ENCODE measurements at regions not wholly inside any gene's neighbourhood (a gene's known extent, or its start where the extent isn't known, plus 50 kb on each side); places are given as distances from the start of the nearest gene placed in this dataset.
"Not testable (repeated sequence)": the region's sequence is repeated elsewhere in the genome, so short reads cannot be mapped to it uniquely, and the experiment has no call there.

GRCh38 chr9:102840335-102840734, 154.8 kb upstream of the CYLC2 start:
- no peaks in the 10 kb centered on the region for H3K4me1 ChIP-seq (ENCODE audit: insufficient read depth, low read length)
- no peaks in the 10 kb centered on the region for H3K9me3 ChIP-seq (ENCODE audit: low read length)
- H2AFZ ChIP-seq (ENCODE audit: low read depth, low read length): no peak overlapping the region
- no peaks in the 10 kb centered on the region for H3K27me3 ChIP-seq (ENCODE audit: insufficient read depth, low read length)
- H3K36me3 ChIP-seq (ENCODE audit: insufficient read depth, low read length): no peaks in the 10 kb centered on the region
- H3K4me3 ChIP-seq (ENCODE audit: low read length): no peak overlapping the region

GRCh38 chr9:102832814-102833213, 162.3 kb upstream of the CYLC2 start:
- Histone ChIP-seq H3K4me3 (ENCODE audit: low read length) (no peak overlapping the region), H3K9me3 (ENCODE audit: low read length) (no peaks in the 10 kb centered on the region), H3K27me3 (ENCODE audit: insufficient read depth, low read length) (no peaks in the 10 kb centered on the region), H3K36me3 (ENCODE audit: insufficient read depth, low read length) (no peaks in the 10 kb centered on the region), H3K4me1 (ENCODE audit: insufficient read depth, low read length) (no peaks in the 10 kb centered on the region), H2AFZ (ENCODE audit: low read depth, low read length) (no peak overlapping the region)

GRCh38 chr9:102796244-102796643, 198.9 kb upstream of the CYLC2 start:
- no peaks in the 10 kb centered on the region for H3K36me3 ChIP-seq (ENCODE audit: insufficient read depth, low read length)
- H3K27me3 ChIP-seq (ENCODE audit: insufficient read depth, low read length): no peaks in the 10 kb centered on the region
- H3K4me1 ChIP-seq (ENCODE audit: insufficient read depth, low read length): no peaks in the 10 kb centered on the region
- no peak overlapping the region for H2AFZ ChIP-seq (ENCODE audit: low read depth, low read length)
- H3K4me3 ChIP-seq (ENCODE audit: low read length): no peak overlapping the region
- H3K9me3 ChIP-seq (ENCODE audit: low read length): no peaks in the 10 kb centered on the region

- no peak overlapping the region for H2AFZ ChIP-seq (ENCODE audit: low read depth, low read length)
- H3K4me3 ChIP-seq (ENCODE audit: low read length): no peak overlapping the region
- no peaks in the 10 kb centered on the region for H3K36me3 ChIP-seq (ENCODE audit: insufficient read depth, low read length)
- no peaks in the 10 kb centered on the region for H3K27me3 ChIP-seq (ENCODE audit: insufficient read depth, low read length)
- no peaks in the 10 kb centered on the region for H3K9me3 ChIP-seq (ENCODE audit: low read length)
- H3K4me1 ChIP-seq (ENCODE audit: insufficient read depth, low read length): no peaks in the 10 kb centered on the region
These were observed 199.6 kb upstream of the CYLC2 start for GRCh38 chr9:102795532-102795931.

- no peaks in the 10 kb centered on the region for H3K36me3 ChIP-seq (ENCODE audit: insufficient read depth, low read length)
- H3K9me3 ChIP-seq (ENCODE audit: low read length): no peaks in the 10 kb centered on the region
- no peaks in the 10 kb centered on the region for H3K27me3 ChIP-seq (ENCODE audit: insufficient read depth, low read length)
- H3K4me3 ChIP-seq (ENCODE audit: low read length): no peak overlapping the region
- H3K4me1 ChIP-seq (ENCODE audit: insufficient read depth, low read length): no peaks in the 10 kb centered on the region
- no peak overlapping the region for H2AFZ ChIP-seq (ENCODE audit: low read depth, low read length)
These were observed 215.8 kb upstream of the CYLC2 start for GRCh38 chr9:102779356-102779755.

GRCh38 chr9:102778746-102779145, 216.4 kb upstream of the CYLC2 start:
- H3K27me3 ChIP-seq (ENCODE audit: insufficient read depth, low read length): no peaks in the 10 kb centered on the region
- H3K4me3 ChIP-seq (ENCODE audit: low read length): no peak overlapping the region
- no peak overlapping the region for H2AFZ ChIP-seq (ENCODE audit: low read depth, low read length)
- no peaks in the 10 kb centered on the region for H3K36me3 ChIP-seq (ENCODE audit: insufficient read depth, low read length)
- H3K4me1 ChIP-seq (ENCODE audit: insufficient read depth, low read length): no peaks in the 10 kb centered on the region
- H3K9me3 ChIP-seq (ENCODE audit: low read length): no peaks in the 10 kb centered on the region

- Histone ChIP-seq H3K4me1 (ENCODE audit: insufficient read depth, low read length) (no peaks in the 10 kb centered on the region), H3K36me3 (ENCODE audit: insufficient read depth, low read length) (no peaks in the 10 kb centered on the region), H3K4me3 (ENCODE audit: low read length) (no peak overlapping the region), H2AFZ (ENCODE audit: low read depth, low read length) (no peak overlapping the region), H3K27me3 (ENCODE audit: insufficient read depth, low read length) (no peaks in the 10 kb centered on the region), H3K9me3 (ENCODE audit: low read length) (no peaks in the 10 kb centered on the region)
These were observed 224.4 kb upstream of the CYLC2 start for GRCh38 chr9:102770704-102771103.

- H3K36me3 ChIP-seq (ENCODE audit: insufficient read depth, low read length): no peaks in the 10 kb centered on the region
- H2AFZ ChIP-seq (ENCODE audit: low read depth, low read length): no peak overlapping the region
- H3K27me3 ChIP-seq (ENCODE audit: insufficient read depth, low read length): no peaks in the 10 kb centered on the region
- H3K4me1 ChIP-seq (ENCODE audit: insufficient read depth, low read length): no peaks in the 10 kb centered on the region
- H3K4me3 ChIP-seq (ENCODE audit: low read length): no peak overlapping the region
- no peaks in the 10 kb centered on the region for H3K9me3 ChIP-seq (ENCODE audit: low read length)
These were observed 225.8 kb upstream of the CYLC2 start for GRCh38 chr9:102769307-102769706.

GRCh38 chr9:102768002-102768401, 227.1 kb upstream of the CYLC2 start:
- H3K4me3 ChIP-seq (ENCODE audit: low read length): no peak overlapping the region
- no peaks in the 10 kb centered on the region for H3K36me3 ChIP-seq (ENCODE audit: insufficient read depth, low read length)
- H3K4me1 ChIP-seq (ENCODE audit: insufficient read depth, low read length): no peaks in the 10 kb centered on the region
- no peaks in the 10 kb centered on the region for H3K9me3 ChIP-seq (ENCODE audit: low read length)
- no peak overlapping the region for H2AFZ ChIP-seq (ENCODE audit: low read depth, low read length)
- no peaks in the 10 kb centered on the region for H3K27me3 ChIP-seq (ENCODE audit: insufficient read depth, low read length)

- H3K4me3 ChIP-seq (ENCODE audit: low read length): no peak overlapping the region
- no peak overlapping the region for H2AFZ ChIP-seq (ENCODE audit: low read depth, low read length)
- no peaks in the 10 kb centered on the region for H3K4me1 ChIP-seq (ENCODE audit: insufficient read depth, low read length)
- H3K9me3 ChIP-seq (ENCODE audit: low read length): no peaks in the 10 kb centered on the region
- H3K36me3 ChIP-seq (ENCODE audit: insufficient read depth, low read length): no peaks in the 10 kb centered on the region
- H3K27me3 ChIP-seq (ENCODE audit: insufficient read depth, low read length): no peaks in the 10 kb centered on the region
These were observed 228.1 kb upstream of the CYLC2 start for GRCh38 chr9:102767076-102767475.

- H3K36me3 ChIP-seq (ENCODE audit: insufficient read depth, low read length): no peaks in the 10 kb centered on the region
- no peaks in the 10 kb centered on the region for H3K27me3 ChIP-seq (ENCODE audit: insufficient read depth, low read length)
- no peak overlapping the region for H2AFZ ChIP-seq (ENCODE audit: low read depth, low read length)
- H3K9me3 ChIP-seq (ENCODE audit: low read length): no peaks in the 10 kb centered on the region
- no peak overlapping the region for H3K4me3 ChIP-seq (ENCODE audit: low read length)
- H3K4me1 ChIP-seq (ENCODE audit: insufficient read depth, low read length): no peaks in the 10 kb centered on the region
These were observed 254.6 kb upstream of the CYLC2 start for GRCh38 chr9:102740578-102740977.

GRCh38 chr9:102728946-102729345, 266.2 kb upstream of the CYLC2 start:
- no peaks in the 10 kb centered on the region for H3K4me1 ChIP-seq (ENCODE audit: insufficient read depth, low read length)
- no peaks in the 10 kb centered on the region for H3K27me3 ChIP-seq (ENCODE audit: insufficient read depth, low read length)
- no peaks in the 10 kb centered on the region for H3K9me3 ChIP-seq (ENCODE audit: low read length)

GRCh38 chr9:102714184-102714583, 280.9 kb upstream of the CYLC2 start:
- no peaks in the 10 kb centered on the region for H3K9me3 ChIP-seq (ENCODE audit: low read length)
- H3K4me1 ChIP-seq (ENCODE audit: insufficient read depth, low read length): no peaks in the 10 kb centered on the region
- H2AFZ ChIP-seq (ENCODE audit: low read depth, low read length): no peak overlapping the region
- no peaks in the 10 kb centered on the region for H3K27me3 ChIP-seq (ENCODE audit: insufficient read depth, low read length)
- no peak overlapping the region for H3K4me3 ChIP-seq (ENCODE audit: low read length)
- no peaks in the 10 kb centered on the region for H3K36me3 ChIP-seq (ENCODE audit: insufficient read depth, low read length)

More at GRCh38 chr9:102728946-102729345, 266.2 kb upstream of the CYLC2 start:
- Histone ChIP-seq H3K4me3 (ENCODE audit: low read length) (no peak overlapping the region), H2AFZ (ENCODE audit: low read depth, low read length) (no peak overlapping the region), H3K36me3 (ENCODE audit: insufficient read depth, low read length) (no peaks in the 10 kb centered on the region)

GRCh38 chr9:102712910-102713309, 282.2 kb upstream of the CYLC2 start:
- not testable (repeated sequence) for H2AFZ ChIP-seq (ENCODE audit: low read depth, low read length); H3K27me3 ChIP-seq (ENCODE audit: insufficient read depth, low read length); H3K4me1 ChIP-seq (ENCODE audit: insufficient read depth, low read length); H3K4me3 ChIP-seq (ENCODE audit: low read length); H3K9me3 ChIP-seq (ENCODE audit: low read length); H3K36me3 ChIP-seq (ENCODE audit: insufficient read depth, low read length)
